OCI-LY7 (cell line): ENCODE measurements at regions not wholly inside any gene's neighbourhood (a gene's known extent, or its start where the extent isn't known, plus 50 kb on each side); places are given as distances from the start of the nearest gene placed in this dataset.

ENCODE experiments used
- BruUV-seq: library from RNA; stranded (reverse); fragments of 400-500 nt; replicated peaks from 2 replicates; lab custom pipeline; 2021; lab: Mats Ljungman, UMichigan
- CTCF ChIA-PET: fragments of 300-600 bp; sonication (Branson Sonifier 250); formaldehyde crosslinking; loops from one replicate; lab custom pipeline; 2022; ENCODE audit warnings: antibody characterized with exemption; ENCODE audit not compliant: unreplicated experiment; lab: Charles Lee
- POLR2A ChIA-PET: fragments of 300-600 bp; sonication (Branson Sonifier 250); formaldehyde crosslinking; loops from one replicate; lab custom pipeline; 2022; ENCODE audit warnings: antibody characterized with exemption; lab: Charles Lee
- DNase-seq: peaks from one replicate; pipeline ENCODE4 v3.0.0-alpha.2; 2015; ENCODE audit warnings: low spot score
- H2AFZ ChIP-seq: fragments of 200-600 bp; sonication (generic), shearing (Covaris generic); 2 replicates; pipeline ENCODE4 v1.6.1; 2014; ENCODE audit warnings: mild to moderate bottlenecking, antibody characterized with exemption, low read length, moderate library complexity
- H3K27ac ChIP-seq: fragments of 200-600 bp; sonication (generic); 2 replicates; pipeline ENCODE4 v1.5.1; 2014; ENCODE audit warnings: mixed run types, low read depth, mild to moderate bottlenecking, moderate library complexity, low read length, inconsistent platforms; ENCODE audit not compliant: poor library complexity, severe bottlenecking
- H3K36me3 ChIP-seq: fragments of 200-600 bp; sonication (generic); 2 replicates; pipeline ENCODE4 v1.6.1; 2014; ENCODE audit warnings: mild to moderate bottlenecking, antibody characterized with exemption, low read length, moderate library complexity, mixed read lengths; ENCODE audit not compliant: insufficient read depth
- H3K4me1 ChIP-seq: fragments of 200-600 bp; sonication (generic); 2 replicates; pipeline ENCODE4 v1.5.1; 2014; ENCODE audit warnings: mild to moderate bottlenecking, low read length; ENCODE audit not compliant: insufficient read depth, poor library complexity, severe bottlenecking
- H3K4me2 ChIP-seq: fragments of 200-600 bp; sonication (generic); 2 replicates; pipeline ENCODE4 v1.6.1; 2014; ENCODE audit warnings: mild to moderate bottlenecking, low read length
- H3K4me3 ChIP-seq: fragments of 200-600 bp; sonication (generic); 2 replicates; pipeline ENCODE4 v1.5.1; 2014; ENCODE audit warnings: mild to moderate bottlenecking, low read depth, low read length; ENCODE audit not compliant: poor library complexity, severe bottlenecking
- H3K79me2 ChIP-seq: fragments of 200-600 bp; sonication (generic); 2 replicates; pipeline ENCODE4 v1.6.1; 2016; ENCODE audit warnings: low read depth, mild to moderate bottlenecking, low read length, moderate library complexity, mixed read lengths; ENCODE audit not compliant: insufficient read depth
- H3K9me2 ChIP-seq: fragments of 200-600 bp; sonication (generic); 2 replicates; pipeline ENCODE4 v1.6.1; 2016; ENCODE audit warnings: mild to moderate bottlenecking, low read length, mixed read lengths; ENCODE audit not compliant: insufficient read depth
- H3K9me3 ChIP-seq: fragments of 200-600 bp; sonication (generic); 2 replicates; pipeline ENCODE4 v1.6.1; 2014; ENCODE audit warnings: mild to moderate bottlenecking, mixed run types, low read length, mixed read lengths
- H4K20me1 ChIP-seq: fragments of 200-600 bp; sonication (generic); 2 replicates; pipeline ENCODE4 v1.6.1; 2014; ENCODE audit warnings: mild to moderate bottlenecking, antibody characterized with exemption, low read length, moderate library complexity, mixed read lengths; ENCODE audit not compliant: insufficient read depth
- CTCF ChIP-seq: fragments of 200-600 bp; sonication (generic); conservative IDR thresholded peaks from 2 replicates; pipeline ENCODE4 v1.5.1; 2014; ENCODE audit warnings: mild to moderate bottlenecking, antibody characterized with exemption, low read length, moderate library complexity, mixed read lengths
- EZH2phosphoT487 ChIP-seq: fragments of 200-600 bp; sonication (generic); IDR thresholded peaks from 2 replicates; pipeline ENCODE4 v1.6.1; 2018; ENCODE audit warnings: low read depth, borderline replicate concordance, mild to moderate bottlenecking, mixed run types, antibody characterized with exemption, low read length, moderate library complexity, mixed read lengths
- intact Hi-C: fragments of 100-400 bp; cut with micrococcal nuclease; formaldehyde crosslinking; loops from one replicate; pipeline ENCODE4 v1.10.0; 2022; ENCODE audit not compliant: unreplicated experiment

- H3K9me3 ChIP-seq, result no peaks in the 10 kb centered on the region
- H3K4me2 ChIP-seq, result no peak overlapping the region
- no peak overlapping the region for H2AFZ ChIP-seq
- H3K4me3 ChIP-seq, result no peak overlapping the region
- intact Hi-C loops, result no loop called here
- ChIA-PET POLR2A (no interaction called here), CTCF (no interaction called here)
- BruUV-seq, result no TSS peak
- H3K27ac ChIP-seq, result no peak overlapping the region
- TF ChIP-seq EZH2phosphoT487 (no peak), CTCF (no peak)
- H3K9me2 ChIP-seq, result no peaks in the 10 kb centered on the region
- no peak for DNase-seq
- H4K20me1 ChIP-seq, result no peaks in the 10 kb centered on the region
- H3K36me3 ChIP-seq, result no peaks in the 10 kb centered on the region
- no peaks in the 10 kb centered on the region for H3K4me1 ChIP-seq
- H3K79me2 ChIP-seq, result no peaks in the 10 kb centered on the region
Observed at GRCh38 chr9:4359016-4359415, 59.1 kb upstream of the GLIS3 start.

GRCh38 chr9:4357929-4358328 lies 58.1 kb upstream of the GLIS3 start:
- Histone ChIP-seq H3K27ac (no peak overlapping the region), H2AFZ (no peak overlapping the region), H3K9me2 (no peaks in the 10 kb centered on the region), H3K4me3 (no peak overlapping the region), H3K4me1 (no peaks in the 10 kb centered on the region), H3K79me2 (no peaks in the 10 kb centered on the region), H3K9me3 (no peaks in the 10 kb centered on the region), H3K4me2 (no peak overlapping the region), H3K36me3 (no peaks in the 10 kb centered on the region), H4K20me1 (no peaks in the 10 kb centered on the region)
- DNase-seq, result no peak
- POLR2A ChIA-PET, result no interaction called here
- intact Hi-C loops, result no loop called here
- BruUV-seq, result no TSS peak
- TF ChIP-seq CTCF, result no peak
- TF ChIP-seq EZH2phosphoT487, result no peak
- CTCF ChIA-PET, result no interaction called here

DNA sequence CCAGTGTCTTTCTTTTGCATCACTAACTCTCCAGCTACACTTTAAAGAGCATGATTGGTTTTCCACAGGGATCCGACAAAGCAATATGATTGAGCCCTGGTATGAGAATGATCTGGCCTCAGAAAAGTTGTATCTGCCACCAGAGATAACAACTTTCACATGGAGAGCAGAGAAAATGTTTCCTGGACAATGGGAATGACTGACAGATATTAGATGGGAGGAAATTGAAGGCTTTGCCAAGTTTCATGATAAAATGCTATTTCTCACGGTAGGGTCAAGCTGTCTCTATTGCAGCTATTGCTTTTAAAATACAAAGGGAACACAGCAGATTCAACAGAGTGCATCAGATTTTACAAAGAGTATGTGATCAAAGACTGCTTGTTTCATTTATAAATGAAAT lies 56.4 kb upstream of the GLIS3 start:
- intact Hi-C loops, result no loop called here
- Histone ChIP-seq H3K79me2 (no peaks in the 10 kb centered on the region), H3K9me3 (no peaks in the 10 kb centered on the region), H3K4me3 (no peak overlapping the region), H3K4me1 (no peaks in the 10 kb centered on the region), H3K27ac (no peak overlapping the region), H3K36me3 (no peaks in the 10 kb centered on the region), H3K9me2 (no peaks in the 10 kb centered on the region), H3K4me2 (no peak overlapping the region), H2AFZ (no peak overlapping the region), H4K20me1 (no peaks in the 10 kb centered on the region)
- DNase-seq, result no peak
- TF ChIP-seq CTCF, result no peak
- TF ChIP-seq EZH2phosphoT487, result no peak
- CTCF ChIA-PET, result no interaction called here
- BruUV-seq, result no TSS peak
- POLR2A ChIA-PET, result interaction anchor here (0.6 kb wide), 1 partner anchor 400 kb away, joined by 4 read pairs; no protein-coding TSS in a partner anchor
